HepG2 (cell line): ENCODE measurements at regions not wholly inside any gene's neighbourhood (a gene's known extent, or its start where the extent isn't known, plus 50 kb on each side); places are given as distances from the start of the nearest gene placed in this dataset.

ENCODE experiments used
- ATAC-seq: fragments of 200-7000 bp; cut with Tn5 transposase; 3 replicates; pipeline ENCODE4 v1.9.1; 2020; ENCODE audit warnings: mild to moderate bottlenecking, moderate library complexity
- BruUV-seq: library from RNA; stranded (reverse); fragments of 400-500 nt; replicated peaks from 2 replicates; lab custom pipeline; 2021; lab: Mats Ljungman, UMichigan
- CTCF ChIA-PET: fragments of 300-600 bp; formaldehyde crosslinking; extraction: SDS; loops from one replicate; lab custom pipeline; 2021; ENCODE audit warnings: low total read pairs, inconsistent platforms, low intra/inter-chr PET ratio; lab: Yijun Ruan, JAX
- POLR2A ChIA-PET: fragments of 350-600 bp; sonication (Branson Sonifier 250); formaldehyde crosslinking; loops from one replicate; lab custom pipeline; 2020; ENCODE audit warnings: antibody characterized with exemption, inconsistent platforms; lab: Yijun Ruan, JAX
- DNase-seq: peaks from one replicate; pipeline ENCODE4 v3.0.0-alpha.2; 2015; ENCODE audit warnings: low spot score
- FAIRE-seq: peaks from 3 replicates; lab custom pipeline; 2011; peaks lifted over from hg19 to GRCh38; lab: Jason Lieb, UNC
- H2AFZ ChIP-seq: one replicate; pipeline ENCODE4 v1.6.1; 2011; ENCODE audit warnings: low read length, inconsistent platforms
- H3K27ac ChIP-seq: fragments of 300-600 bp; 3 replicates; pipeline ENCODE4 v1.8.0; 2011; ENCODE audit warnings: mixed run types, mild to moderate bottlenecking, mixed read lengths, low read length, inconsistent platforms; ENCODE audit not compliant: insufficient read depth; ENCODE audit errors: extremely low read length
- H3K27me3 ChIP-seq, 2 experiments: fragments of 200-600 bp in 1 of 2; 2 replicates in 1 of 2; 3 replicates in 1 of 2; pipeline versions ENCODE4 v1.6.0 to v1.8.0; 2011; ENCODE audit warnings: low read length in 2 of 2, mild to moderate bottlenecking in 2 of 2, moderate library complexity in 2 of 2, inconsistent platforms in 1 of 2; ENCODE audit not compliant: insufficient read depth in 2 of 2, control insufficient read depth in 1 of 2
- H3K36me3 ChIP-seq, 2 experiments: fragments of 200-600 bp in 1 of 2; replicated peaks in 1 of 2; 2 replicates in 1 of 2; 3 replicates in 1 of 2; pipeline versions ENCODE4 v1.5.1 to v1.8.0; 2011; ENCODE audit warnings: low read length in 2 of 2, inconsistent platforms in 1 of 2; ENCODE audit not compliant: insufficient read depth in 2 of 2, control insufficient read depth in 1 of 2
- H3K4me1 ChIP-seq: 2 replicates; pipeline ENCODE4 v1.5.1; 2012; ENCODE audit warnings: low read length, inconsistent platforms; ENCODE audit not compliant: insufficient read depth
- H3K4me2 ChIP-seq: 2 replicates; pipeline ENCODE4 v1.6.0; 2011; ENCODE audit warnings: low read depth, low read length, inconsistent platforms
- H3K4me3 ChIP-seq, 3 experiments: fragments of 200-600 bp in 1 of 3; sonication (generic), shearing (Covaris generic) in 1 of 3; replicated peaks in 1 of 3; 2 replicates each; pipeline ENCODE4 v1.5.1; 2011 to 2016; ENCODE audit warnings: low read length in 3 of 3, inconsistent platforms in 2 of 3, low read depth in 2 of 3, mild to moderate bottlenecking in 2 of 3, control low read depth in 1 of 3, mixed read lengths in 1 of 3; ENCODE audit not compliant: insufficient read depth in 1 of 3
- H3K79me2 ChIP-seq: one replicate; pipeline ENCODE4 v1.6.1; 2011; ENCODE audit warnings: low read length, inconsistent platforms; ENCODE audit not compliant: insufficient read depth
- H3K9ac ChIP-seq: 2 replicates; pipeline ENCODE4 v1.6.0; 2011; ENCODE audit warnings: mild to moderate bottlenecking, low read depth, low read length, inconsistent platforms; ENCODE audit not compliant: insufficient read depth
- H3K9me3 ChIP-seq: 2 replicates; pipeline ENCODE4 v1.5.1; 2012; ENCODE audit warnings: mild to moderate bottlenecking, low read length
- H4K20me1 ChIP-seq: 2 replicates; pipeline ENCODE4 v1.6.0; 2011; ENCODE audit warnings: inconsistent platforms, mild to moderate bottlenecking, low read length, moderate library complexity; ENCODE audit not compliant: insufficient read depth
- ARID2 ChIP-seq: sonication (generic); formaldehyde crosslinking; IDR thresholded peaks from 2 replicates; pipeline ENCODE4 v1.8.1; 2022; ENCODE audit warnings: mild to moderate bottlenecking, missing genetic modification reagents, borderline replicate concordance
- CBX1 ChIP-seq: IDR thresholded peaks from one replicate; pipeline ENCODE4 v1.6.1; 2016; ENCODE audit warnings: antibody characterized with exemption, low read depth
- PBX3 ChIP-seq: sonication (generic); formaldehyde crosslinking; IDR thresholded peaks from 2 replicates; pipeline ENCODE4 v1.8.1; 2023; ENCODE audit warnings: missing genetic modification reagents, inconsistent platforms, borderline replicate concordance
- REST ChIP-seq, 2 experiments: IDR thresholded peaks; 2 replicates each; pipeline ENCODE4 v1.6.1; 2011 to 2012; ENCODE audit warnings: low read length in 2 of 2, borderline replicate concordance in 1 of 2, low read depth in 1 of 2, mild to moderate bottlenecking in 1 of 2, moderate library complexity in 1 of 2
- SALL1 ChIP-seq: sonication (generic); formaldehyde crosslinking; IDR thresholded peaks from 2 replicates; pipeline ENCODE4 v1.8.0; 2022; ENCODE audit warnings: mild to moderate bottlenecking, missing genetic modification reagents
- SKI ChIP-seq: fragments of 450-650 bp; IDR thresholded peaks from one replicate; pipeline ENCODE4 v1.6.1; 2018; ENCODE audit warnings: mild to moderate bottlenecking; ENCODE audit not compliant: partially characterized antibody
- ZFP1 ChIP-seq: IDR thresholded peaks from 2 replicates; pipeline ENCODE4 v1.6.1; 2016
- WGBS: methylation state at CpG from one replicate; pipeline ENCODE4 v1.1.6; 2017; ENCODE audit warnings: low lambda C conversion rate; 5-methylcytosine and 5-hydroxymethylcytosine counted together
- in situ Hi-C: cut with HindIII; loops from 2 replicates; pipeline ENCODE4 v1.10.0; 2017; ENCODE audit warnings: low pct_unique_long_range_greater_than_20kb; ENCODE audit not compliant: extremely low pct_ligation_motif_present
- intact Hi-C: fragments of 100-400 bp; cut with micrococcal nuclease; formaldehyde crosslinking; loops from one replicate; pipeline ENCODE4 v1.10.0; 2022; ENCODE audit not compliant: unreplicated experiment

GRCh38 chr6:148183776-148184175, 158.9 kb upstream of the SASH1 start:
- H3K79me2 ChIP-seq, result no peaks in the 10 kb centered on the region
- H3K27ac ChIP-seq, result no peak overlapping the region
- peaks cover 7% of the 10 kb centered on the region for H3K4me1 ChIP-seq
- BruUV-seq, result no TSS peak
- FAIRE-seq (no peak), DNase-seq (no peak), ATAC-seq (no peak)
- ChIA-PET POLR2A (no interaction called here), CTCF (no interaction called here)
- no peaks in the 10 kb centered on the region for H3K27me3 ChIP-seq
- no peak overlapping the region for H3K4me2 ChIP-seq
- no peaks in the 10 kb centered on the region for H3K9me3 ChIP-seq
- H3K4me3 ChIP-seq, result no peak overlapping the region
- no peak overlapping the region for H3K9ac ChIP-seq
- no peaks in the 10 kb centered on the region for H3K36me3 ChIP-seq
- WGBS, result 10% methylated on average over 2 of the region's 2 CpGs
- TF ChIP-seq ARID2 (CRISPR knock-in tag), result no peak
- no peak for TF ChIP-seq SALL1
- intact Hi-C loops, result no loop called here
- in situ Hi-C loops, result no loop called here
- H2AFZ ChIP-seq, result no peak overlapping the region
- no peaks in the 10 kb centered on the region for H4K20me1 ChIP-seq

GRCh38 chr6:148186916-148187315, 155.7 kb upstream of the SASH1 start:
- Histone ChIP-seq H3K27me3 (no peaks in the 10 kb centered on the region; a peak in 1 of 5 replicates), H3K4me2 (no peak overlapping the region), H3K36me3 (no peaks in the 10 kb centered on the region), H2AFZ (no peak overlapping the region), H3K4me1 (no peaks in the 10 kb centered on the region; the same call in 1 of the 2 replicates)
- POLR2A ChIA-PET, result no interaction called here
- no peak for TF ChIP-seq SKI
- TF ChIP-seq REST (IDR thresholded peaks at IDR 0.05; ENCODE audit: borderline replicate concordance in 1 of 2, low read depth in 1 of 2, low read length in 2 of 2), result no peak
- TF ChIP-seq ZFP1 (CRISPR knock-in tag), result no peak
- no peak for TF ChIP-seq CBX1
- TF ChIP-seq PBX3, result no peak
- TF ChIP-seq, all 625 proteins: peak for 0
- Histone ChIP-seq H3K4me3 (no peak overlapping the region), H3K9me3 (no peaks in the 10 kb centered on the region), H4K20me1 (no peaks in the 10 kb centered on the region), H3K9ac (no peak overlapping the region), H3K79me2 (no peaks in the 10 kb centered on the region), H3K27ac (no peak overlapping the region)
- BruUV-seq, result no TSS peak
- in situ Hi-C loops (no loop called here), intact Hi-C loops (no loop called here)
- CTCF ChIA-PET, result no interaction called here
- ATAC-seq (no peak), DNase-seq (no peak), FAIRE-seq (no peak)
- 34% methylated on average over 5 of the region's 5 CpGs for WGBS
